Fibroblast of lung (primary cell): ENCODE measurements at regions not wholly inside any gene's neighbourhood (a gene's known extent, or its start where the extent isn't known, plus 50 kb on each side); places are given as distances from the start of the nearest gene placed in this dataset.

ENCODE experiments used
- DNase-seq, 2 donors: peaks; one replicate each; pipeline versions ENCODE4 v3.0.0 to v3.0.0-alpha.2; 2010; ENCODE audit warnings: low read depth in 2 of 2
- H2AFZ ChIP-seq: 2 replicates; pipeline ENCODE4 v1.5.1; 2012; ENCODE audit warnings: low read length, control low read depth, inconsistent platforms
- H3K27ac ChIP-seq: 2 replicates; pipeline ENCODE4 v1.5.1; 2011; ENCODE audit warnings: low read length, control low read depth; ENCODE audit not compliant: insufficient read depth
- H3K27me3 ChIP-seq: 2 replicates; pipeline ENCODE4 v1.5.1; 2011; ENCODE audit warnings: mild to moderate bottlenecking, low read length; ENCODE audit not compliant: control insufficient read depth, insufficient read depth
- H3K36me3 ChIP-seq: 2 replicates; pipeline ENCODE4 v1.5.1; 2011; ENCODE audit warnings: low read length; ENCODE audit not compliant: control insufficient read depth, insufficient read depth
- H3K4me1 ChIP-seq: 2 replicates; pipeline ENCODE4 v1.5.1; 2011; ENCODE audit warnings: low read length; ENCODE audit not compliant: control insufficient read depth, insufficient read depth; ENCODE audit errors: extremely low read depth
- H3K4me2 ChIP-seq: 2 replicates; pipeline ENCODE4 v1.5.1; 2011; ENCODE audit warnings: low read length, control low read depth; ENCODE audit not compliant: insufficient read depth; ENCODE audit errors: extremely low read depth
- H3K4me3 ChIP-seq, 4 experiments: fragments of 200-600 bp in 1 of 4; sonication (generic) in 1 of 4; replicated peaks in 1 of 4; 2 replicates each; pipeline ENCODE4 v1.5.1; 2011 to 2016; ENCODE audit warnings: low read length in 4 of 4, low read depth in 3 of 4, mild to moderate bottlenecking in 3 of 4, control low read depth in 2 of 4, inconsistent platforms in 1 of 4, mixed read lengths in 1 of 4; ENCODE audit not compliant: insufficient read depth in 1 of 4; ENCODE audit errors: control extremely low read depth in 1 of 4
- H3K79me2 ChIP-seq: 2 replicates; pipeline ENCODE4 v1.5.1; 2012; ENCODE audit warnings: mild to moderate bottlenecking, low read length, inconsistent platforms; ENCODE audit not compliant: control insufficient read depth, insufficient read depth
- H3K9ac ChIP-seq: 2 replicates; pipeline ENCODE4 v1.5.1; 2011; ENCODE audit warnings: mild to moderate bottlenecking, low read length, control low read depth; ENCODE audit not compliant: insufficient read depth
- H3K9me3 ChIP-seq: 2 replicates; pipeline ENCODE4 v1.5.1; 2012; ENCODE audit warnings: low read depth, low read length; ENCODE audit not compliant: control insufficient read depth, insufficient read depth
- H4K20me1 ChIP-seq: 2 replicates; pipeline ENCODE4 v1.5.1; 2011; ENCODE audit warnings: low read length; ENCODE audit not compliant: control insufficient read depth, insufficient read depth; ENCODE audit errors: extremely low read depth
- CTCF ChIP-seq, 2 donors: IDR thresholded peaks in 1 of 2; conservative IDR thresholded peaks in 1 of 2; 1 replicate in 1 of 2; 2 replicates in 1 of 2; pipeline ENCODE4 v1.5.1; 2011 to 2012; ENCODE audit warnings: low read length in 2 of 2, control low read depth in 1 of 2, inconsistent platforms in 1 of 2, low read depth in 1 of 2, mild to moderate bottlenecking in 1 of 2
- EZH2 ChIP-seq: IDR thresholded peaks from 2 replicates; pipeline ENCODE4 v1.5.1; 2012; ENCODE audit warnings: low read length, control low read depth, mild to moderate bottlenecking; ENCODE audit errors: missing control alignments

DNA sequence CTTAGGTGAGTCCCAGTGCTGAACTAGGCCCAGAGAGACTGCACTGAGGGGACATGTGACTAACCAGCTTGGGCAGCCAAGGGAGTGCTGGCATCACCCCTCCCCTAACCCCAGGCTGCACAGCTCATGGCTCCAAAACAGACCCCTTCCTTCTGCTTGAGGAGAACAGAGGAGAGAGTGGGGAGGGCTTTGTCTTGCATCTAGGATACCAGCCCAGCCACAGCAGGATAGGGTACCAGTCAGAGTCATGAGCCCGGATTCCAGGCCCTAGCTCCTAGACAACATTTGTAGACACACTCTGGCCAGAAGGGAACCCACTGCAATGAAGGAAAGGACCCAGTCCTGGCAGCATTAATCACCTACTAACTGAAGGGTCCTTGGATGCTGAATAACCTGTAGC, 49.9 kb upstream of the PLSCR4 start:
- no peak overlapping the region for H3K4me2 ChIP-seq
- no peaks in the 10 kb centered on the region for H4K20me1 ChIP-seq
- no peak overlapping the region for H2AFZ ChIP-seq
- no peak overlapping the region for H3K27ac ChIP-seq
- H3K9me3 ChIP-seq, result no peaks in the 10 kb centered on the region
- H3K4me3 ChIP-seq, result no peak overlapping the region
- no peak overlapping the region for H3K9ac ChIP-seq
- no peaks in the 10 kb centered on the region for H3K36me3 ChIP-seq
- TF ChIP-seq EZH2, result no peak
- TF ChIP-seq CTCF (conservative IDR thresholded peaks at IDR 0.05 in 1 of 2, IDR thresholded peaks at IDR 0.05 in 1 of 2; ENCODE audit: low read depth in 1 of 2, low read length in 2 of 2), result no peak
- no peaks in the 10 kb centered on the region for H3K27me3 ChIP-seq
- no peaks in the 10 kb centered on the region for H3K79me2 ChIP-seq
- DNase-seq, result no peak
- no peaks in the 10 kb centered on the region for H3K4me1 ChIP-seq
